ENCODE measurements at regions not wholly inside any gene's neighbourhood (a gene's known extent, or its start where the extent isn't known, plus 50 kb on each side); places are given as distances from the start of the nearest gene placed in this dataset.

- peaks cover 8% of the 10 kb centered on the region for H3K4me1 ChIP-seq
- no peaks in the 10 kb centered on the region for H3K9me3 ChIP-seq (ENCODE audit: low read depth)
- TF ChIP-seq EZH2 (IDR thresholded peaks at IDR 0.05) (no peak), CTCF (IDR thresholded peaks at IDR 0.05) (no peak), EZH2phosphoT487 (IDR thresholded peaks at IDR 0.05) (no peak)
- H3K4me3 Mint-ChIP-seq, result no peak overlapping the region
- H3K27ac Mint-ChIP-seq, result no peak overlapping the region
- peaks cover 17% of the 10 kb centered on the region for H3K4me1 Mint-ChIP-seq
- H3F3A ChIP-seq (ENCODE audit: low read depth), result no peaks in the 10 kb centered on the region
- DNase-seq (ENCODE audit: low spot score), result no peak
- no peaks in the 10 kb centered on the region for H3K9me3 Mint-ChIP-seq
- no peaks in the 10 kb centered on the region for H3K36me3 Mint-ChIP-seq
- no peaks in the 10 kb centered on the region for H3K36me3 ChIP-seq
- no peak overlapping the region for H3K4me3 ChIP-seq
- no peak overlapping the region for H3K9ac ChIP-seq
- no peaks in the 10 kb centered on the region for H3K27me3 Mint-ChIP-seq (ENCODE audit: insufficient read depth, low read depth)
- H3K27me3 ChIP-seq, result no peaks in the 10 kb centered on the region
- no peaks in the 10 kb centered on the region for H3K79me2 ChIP-seq (ENCODE audit: low read depth)
- H3K27ac ChIP-seq, result no peak overlapping the region
- H2AFZ ChIP-seq (replicated peaks), result no peak overlapping the region
- no peaks in the 10 kb centered on the region for H4K20me1 ChIP-seq (ENCODE audit: low read depth)
- no peak overlapping the region for H3K4me2 ChIP-seq
Observed at GRCh38 chr2:122750808-122751207, 995.4 kb downstream of the TSN start.

- Histone ChIP-seq H3K9me3 (ENCODE audit: low read depth) (no peaks in the 10 kb centered on the region), H3K4me1 (peaks cover 8% of the 10 kb centered on the region), H3F3A (ENCODE audit: low read depth) (no peaks in the 10 kb centered on the region), H3K36me3 (no peaks in the 10 kb centered on the region), H3K4me3 (no peak overlapping the region), H3K4me2 (no peak overlapping the region), H3K27me3 (no peaks in the 10 kb centered on the region), H4K20me1 (ENCODE audit: low read depth) (no peaks in the 10 kb centered on the region), H3K9ac (no peak overlapping the region), H3K79me2 (ENCODE audit: low read depth) (no peaks in the 10 kb centered on the region), H3K27ac (no peak overlapping the region), H2AFZ (replicated peaks) (no peak overlapping the region)
- H3K9me3 Mint-ChIP-seq, result no peaks in the 10 kb centered on the region
- no peaks in the 10 kb centered on the region for H3K27me3 Mint-ChIP-seq (ENCODE audit: insufficient read depth, low read depth)
- DNase-seq (ENCODE audit: low spot score), result no peak
- no peak overlapping the region for H3K27ac Mint-ChIP-seq
- H3K36me3 Mint-ChIP-seq, result no peaks in the 10 kb centered on the region
- TF ChIP-seq CTCF (IDR thresholded peaks at IDR 0.05), result no peak
- no peak for TF ChIP-seq EZH2 (IDR thresholded peaks at IDR 0.05)
- no peak for TF ChIP-seq EZH2phosphoT487 (IDR thresholded peaks at IDR 0.05)
- H3K4me1 Mint-ChIP-seq, result peaks cover 14% of the 10 kb centered on the region
- H3K4me3 Mint-ChIP-seq, result no peak overlapping the region
Observed at GRCh38 chr2:122753336-122753735, 997.9 kb downstream of the TSN start.

- Histone ChIP-seq H3K9ac (no peak overlapping the region), H4K20me1 (ENCODE audit: low read depth) (no peaks in the 10 kb centered on the region), H3K4me3 (no peak overlapping the region), H3K4me1 (peaks cover 8% of the 10 kb centered on the region), H3F3A (ENCODE audit: low read depth) (no peaks in the 10 kb centered on the region), H3K4me2 (no peak overlapping the region), H3K79me2 (ENCODE audit: low read depth) (no peaks in the 10 kb centered on the region), H2AFZ (replicated peaks) (no peak overlapping the region), H3K27ac (no peak overlapping the region), H3K9me3 (ENCODE audit: low read depth) (no peaks in the 10 kb centered on the region), H3K36me3 (no peaks in the 10 kb centered on the region), H3K27me3 (no peaks in the 10 kb centered on the region)
- no peaks in the 10 kb centered on the region for H3K36me3 Mint-ChIP-seq
- peaks cover 2% of the 10 kb centered on the region for H3K4me1 Mint-ChIP-seq
- DNase-seq (ENCODE audit: low spot score), result no peak
- H3K9me3 Mint-ChIP-seq, result no peaks in the 10 kb centered on the region
- H3K4me3 Mint-ChIP-seq, result no peak overlapping the region
- no peak overlapping the region for H3K27ac Mint-ChIP-seq
- TF ChIP-seq CTCF (IDR thresholded peaks at IDR 0.05) (no peak), EZH2phosphoT487 (IDR thresholded peaks at IDR 0.05) (no peak), EZH2 (IDR thresholded peaks at IDR 0.05) (no peak)
- no peaks in the 10 kb centered on the region for H3K27me3 Mint-ChIP-seq (ENCODE audit: insufficient read depth, low read depth)
Observed at GRCh38 chr2:122754561-122754960, 999.1 kb downstream of the TSN start.

Measured in neural progenitor cell (in vitro differentiated cells).